Caco-2 (cell line): ENCODE measurements at regions not wholly inside any gene's neighbourhood (a gene's known extent, or its start where the extent isn't known, plus 50 kb on each side); places are given as distances from the start of the nearest gene placed in this dataset.

ENCODE experiments used
- BruUV-seq: library from RNA; stranded (reverse); fragments of 400-500 nt; replicated peaks from 2 replicates; lab custom pipeline; 2021; lab: Mats Ljungman, UMichigan
- CTCF ChIA-PET: fragments of 300-600 bp; sonication (Branson Sonifier 250); formaldehyde crosslinking; loops from one replicate; lab custom pipeline; 2022; ENCODE audit warnings: antibody characterized with exemption; lab: Charles Lee
- POLR2A ChIA-PET: fragments of 300-600 bp; sonication (Branson Sonifier 250); formaldehyde crosslinking; loops from one replicate; lab custom pipeline; 2022; ENCODE audit warnings: antibody characterized with exemption; lab: Charles Lee
- DNase-seq, 2 experiments: peaks; one replicate each; pipeline versions ENCODE4 v3.0.0 to v3.0.0-alpha.2; 2020 to 2022
- H3K27me3 ChIP-seq: replicated peaks from 2 replicates; pipeline ENCODE4 v1.6.0; 2011; ENCODE audit warnings: low read length; ENCODE audit not compliant: control insufficient read depth, insufficient read depth
- H3K36me3 ChIP-seq: 2 replicates; pipeline ENCODE4 v1.5.1; 2011; ENCODE audit warnings: low read length; ENCODE audit not compliant: control insufficient read depth, insufficient read depth
- H3K4me1 ChIP-seq: fragments of 250-450 bp; sonication (Bioruptor Pico); 2 replicates; pipeline ENCODE4 v1.5.1; 2020; ENCODE audit warnings: mild to moderate bottlenecking
- H3K4me3 ChIP-seq: 2 replicates; pipeline ENCODE4 v1.5.1; 2011; ENCODE audit warnings: low read depth, mild to moderate bottlenecking, control low read depth, low read length
- H3K9me3 ChIP-seq: fragments of 250-450 bp; sonication (Bioruptor Pico); 2 replicates; pipeline ENCODE4 v1.5.1; 2020; ENCODE audit warnings: mild to moderate bottlenecking, moderate library complexity
- H3K27ac Mint-ChIP-seq: one replicate; pipeline ENCODE4 v1.8.0; 2022; ENCODE audit warnings: mixed read lengths; ENCODE audit not compliant: unreplicated experiment
- H3K27me3 Mint-ChIP-seq: one replicate; pipeline ENCODE4 v1.8.0; 2022; ENCODE audit warnings: mixed read lengths; ENCODE audit not compliant: insufficient read depth, unreplicated experiment
- H3K36me3 Mint-ChIP-seq: one replicate; pipeline ENCODE4 v1.8.0; 2022; ENCODE audit warnings: mild to moderate bottlenecking, mixed read lengths; ENCODE audit not compliant: insufficient read depth, unreplicated experiment
- H3K4me1 Mint-ChIP-seq: one replicate; pipeline ENCODE4 v1.8.0; 2022; ENCODE audit warnings: low read depth, mixed read lengths; ENCODE audit not compliant: unreplicated experiment
- H3K4me3 Mint-ChIP-seq: one replicate; pipeline ENCODE4 v1.8.0; 2022; ENCODE audit warnings: mild to moderate bottlenecking, moderate library complexity, mixed read lengths; ENCODE audit not compliant: unreplicated experiment
- H3K9me3 Mint-ChIP-seq: one replicate; pipeline ENCODE4 v1.8.0; 2022; ENCODE audit warnings: mixed read lengths; ENCODE audit not compliant: unreplicated experiment
- intact Hi-C: fragments of 100-400 bp; cut with micrococcal nuclease; formaldehyde crosslinking; loops from one replicate; pipeline ENCODE4 v1.10.0; 2022; ENCODE audit not compliant: unreplicated experiment
- TF ChIP-seq, protein P1 (sequence below), 2 experiments: fragments of 200-600 bp in 1 of 2; IDR thresholded peaks; 1 replicate in 1 of 2; 2 replicates in 1 of 2; pipeline versions ENCODE4 v1.5.1 to v1.8.0; 2011 to 2022; ENCODE audit warnings: antibody characterized with exemption in 1 of 2, control low read depth in 1 of 2, inconsistent platforms in 1 of 2, low read depth in 1 of 2, low read length in 1 of 2, mild to moderate bottlenecking in 1 of 2, moderate library complexity in 1 of 2; ENCODE audit not compliant: insufficient read depth in 1 of 2, severe bottlenecking in 1 of 2, unreplicated experiment in 1 of 2

DNA sequence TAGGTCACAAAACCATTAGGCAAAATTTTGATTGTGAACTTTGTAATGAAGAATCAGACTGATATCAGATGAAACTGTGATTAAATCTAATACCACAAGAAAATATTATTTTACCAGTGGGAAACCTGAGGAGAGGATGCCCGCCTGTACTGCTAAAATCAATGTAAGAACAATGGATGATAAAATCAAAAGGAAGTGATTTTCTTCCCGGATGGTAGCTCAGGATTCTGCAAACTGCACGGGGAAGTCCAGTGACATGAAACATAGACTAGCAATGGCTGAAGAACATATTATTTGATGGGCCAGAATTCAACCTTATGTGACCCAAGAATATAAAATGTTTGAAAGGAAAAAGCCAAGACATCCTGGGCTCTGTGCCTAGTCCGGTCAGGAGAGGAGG is 974.9 kb downstream of the PCDH18 start:
- no peak overlapping the region for H3K27ac Mint-ChIP-seq
- CTCF ChIA-PET = no interaction called here
- H3K36me3 Mint-ChIP-seq = no peaks in the 10 kb centered on the region
- POLR2A ChIA-PET = no interaction called here
- H3K27me3 Mint-ChIP-seq = no peaks in the 10 kb centered on the region
- Histone ChIP-seq H3K4me1 (peaks cover 12% of the 10 kb centered on the region; the same call in 1 of the 2 replicates), H3K36me3 (no peaks in the 10 kb centered on the region), H3K9me3 (no peaks in the 10 kb centered on the region), H3K27me3 (no peaks in the 10 kb centered on the region), H3K4me3 (no peak overlapping the region)
- no peaks in the 10 kb centered on the region for H3K9me3 Mint-ChIP-seq
- no TSS peak for BruUV-seq
- H3K4me3 Mint-ChIP-seq = no peak overlapping the region
- DNase-seq = no peak
- TF ChIP-seq, protein P1, sequence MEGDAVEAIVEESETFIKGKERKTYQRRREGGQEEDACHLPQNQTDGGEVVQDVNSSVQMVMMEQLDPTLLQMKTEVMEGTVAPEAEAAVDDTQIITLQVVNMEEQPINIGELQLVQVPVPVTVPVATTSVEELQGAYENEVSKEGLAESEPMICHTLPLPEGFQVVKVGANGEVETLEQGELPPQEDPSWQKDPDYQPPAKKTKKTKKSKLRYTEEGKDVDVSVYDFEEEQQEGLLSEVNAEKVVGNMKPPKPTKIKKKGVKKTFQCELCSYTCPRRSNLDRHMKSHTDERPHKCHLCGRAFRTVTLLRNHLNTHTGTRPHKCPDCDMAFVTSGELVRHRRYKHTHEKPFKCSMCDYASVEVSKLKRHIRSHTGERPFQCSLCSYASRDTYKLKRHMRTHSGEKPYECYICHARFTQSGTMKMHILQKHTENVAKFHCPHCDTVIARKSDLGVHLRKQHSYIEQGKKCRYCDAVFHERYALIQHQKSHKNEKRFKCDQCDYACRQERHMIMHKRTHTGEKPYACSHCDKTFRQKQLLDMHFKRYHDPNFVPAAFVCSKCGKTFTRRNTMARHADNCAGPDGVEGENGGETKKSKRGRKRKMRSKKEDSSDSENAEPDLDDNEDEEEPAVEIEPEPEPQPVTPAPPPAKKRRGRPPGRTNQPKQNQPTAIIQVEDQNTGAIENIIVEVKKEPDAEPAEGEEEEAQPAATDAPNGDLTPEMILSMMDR (IDR thresholded peaks at IDR 0.05; ENCODE audit: insufficient read depth in 1 of 2, low read depth in 1 of 2, low read length in 1 of 2, severe bottlenecking in 1 of 2, unreplicated experiment in 1 of 2) = no peak
- H3K4me1 Mint-ChIP-seq = no peaks in the 10 kb centered on the region
- intact Hi-C loops = no loop called here

DNA sequence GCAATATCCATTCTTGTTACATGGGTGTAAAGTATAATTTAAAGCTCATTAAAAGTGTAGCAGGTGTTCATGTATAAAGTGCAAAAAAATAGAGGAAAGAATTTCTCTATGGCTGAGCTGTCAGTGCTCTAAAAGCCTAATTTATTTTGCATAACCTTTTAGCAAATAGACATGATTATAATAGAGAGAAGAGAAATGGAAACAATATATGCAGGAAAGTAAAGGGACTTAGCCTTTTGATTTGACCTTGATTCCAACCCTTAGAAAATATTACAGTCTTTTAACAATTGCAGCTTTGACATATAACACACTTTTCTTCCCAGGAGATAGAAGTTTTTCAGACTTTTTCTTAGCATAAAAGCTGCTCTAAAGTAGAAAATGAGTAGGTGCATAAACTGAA is 978.3 kb downstream of the PCDH18 start:
- no peaks in the 10 kb centered on the region for H3K27me3 Mint-ChIP-seq
- BruUV-seq = no TSS peak

DNA sequence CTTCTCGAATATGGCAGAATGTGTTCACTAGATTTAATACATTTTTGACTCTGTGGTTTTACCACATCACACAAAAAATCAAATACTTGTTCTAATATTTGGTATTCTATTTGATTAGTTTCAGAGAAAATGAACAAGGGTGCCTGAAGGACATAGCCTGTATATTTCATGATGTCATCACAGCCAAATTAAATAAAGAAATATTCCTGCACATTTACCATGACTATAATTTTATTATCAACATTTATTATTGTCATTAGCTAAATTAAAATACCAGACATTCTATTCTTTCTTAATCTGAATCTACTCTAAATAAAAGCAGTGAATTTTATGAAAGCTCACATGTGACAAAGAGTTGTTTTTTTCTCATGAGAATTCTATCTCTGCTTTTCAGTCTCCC is 980.5 kb downstream of the PCDH18 start:
- Mint-ChIP-seq H3K4me3 (no peak overlapping the region), H3K9me3 (no peaks in the 10 kb centered on the region), H3K27me3 (no peaks in the 10 kb centered on the region), H3K4me1 (no peaks in the 10 kb centered on the region), H3K27ac (no peak overlapping the region), H3K36me3 (no peaks in the 10 kb centered on the region)
- BruUV-seq = no TSS peak
- ChIA-PET CTCF (no interaction called here), POLR2A (no interaction called here)
- H3K4me1 ChIP-seq = no peaks in the 10 kb centered on the region
- DNase-seq = no peak
- intact Hi-C loops = no loop called here
- TF ChIP-seq, protein P1 (IDR thresholded peaks at IDR 0.05; ENCODE audit: insufficient read depth in 1 of 2, low read depth in 1 of 2, low read length in 1 of 2, severe bottlenecking in 1 of 2, unreplicated experiment in 1 of 2) = no peak
- H3K36me3 ChIP-seq = no peaks in the 10 kb centered on the region
- H3K27me3 ChIP-seq = no peaks in the 10 kb centered on the region
- H3K9me3 ChIP-seq = no peaks in the 10 kb centered on the region
- no peak overlapping the region for H3K4me3 ChIP-seq

More for the DNA sequence above, 978.3 kb downstream of the PCDH18 start:
- Histone ChIP-seq H3K4me1 (0 out of 2 replicates have a peak, but pooled peaks cover under 1% of the 10 kb centered on the region), H3K27me3 (no peaks in the 10 kb centered on the region), H3K36me3 (no peaks in the 10 kb centered on the region), H3K9me3 (no peaks in the 10 kb centered on the region), H3K4me3 (no peak overlapping the region)
- ChIA-PET CTCF (no interaction called here), POLR2A (no interaction called here)
- Mint-ChIP-seq H3K4me1 (no peaks in the 10 kb centered on the region), H3K36me3 (no peaks in the 10 kb centered on the region), H3K27ac (no peak overlapping the region), H3K4me3 (no peak overlapping the region), H3K9me3 (no peaks in the 10 kb centered on the region)
- no peak for DNase-seq
- TF ChIP-seq, protein P1 (IDR thresholded peaks at IDR 0.05; ENCODE audit: insufficient read depth in 1 of 2, low read depth in 1 of 2, low read length in 1 of 2, severe bottlenecking in 1 of 2, unreplicated experiment in 1 of 2) = no peak
- intact Hi-C loops = no loop called here
